HL-60 (cell line): ENCODE measurements at regions not wholly inside any gene's neighbourhood (a gene's known extent, or its start where the extent isn't known, plus 50 kb on each side); places are given as distances from the start of the nearest gene placed in this dataset.

Experiments
- DNase-seq, 2 experiments: peaks; one replicate each; pipeline ENCODE4 v3.0.0-alpha.2; 2010 to 2020; ENCODE audit warnings: low read depth in 1 of 2, low spot score in 1 of 2
- H3K27ac ChIP-seq: fragments of 250-450 bp; sonication (Bioruptor Pico); replicated peaks from 2 replicates; pipeline ENCODE4 v1.5.1; 2020; ENCODE audit warnings: mild to moderate bottlenecking, moderate library complexity
- H3K27me3 ChIP-seq: fragments of 250-450 bp; sonication (Bioruptor Pico); 2 replicates; pipeline ENCODE4 v1.5.1; 2021; ENCODE audit warnings: mild to moderate bottlenecking, moderate library complexity; ENCODE audit not compliant: insufficient read depth, poor library complexity, severe bottlenecking
- H3K4me3 ChIP-seq: replicated peaks from 2 replicates; pipeline ENCODE4 v1.5.1; 2011; ENCODE audit warnings: mild to moderate bottlenecking, control low read depth, low read length; ENCODE audit not compliant: insufficient read depth
- CTCF ChIP-seq: IDR thresholded peaks from one replicate; pipeline ENCODE4 v1.5.1; 2011; ENCODE audit warnings: low read length, control low read depth, inconsistent platforms; ENCODE audit not compliant: insufficient read depth
- GABPA ChIP-seq: IDR thresholded peaks from 2 replicates; pipeline ENCODE4 v1.6.1; 2012; ENCODE audit warnings: low read depth
- POLR2AphosphoS5 ChIP-seq: IDR thresholded peaks from 2 replicates; pipeline ENCODE4 v1.6.1; 2012; ENCODE audit warnings: low read depth
- SPI1 ChIP-seq: IDR thresholded peaks from 2 replicates; pipeline ENCODE4 v1.6.1; 2012; ENCODE audit warnings: low read depth, mild to moderate bottlenecking, borderline replicate concordance
- TF ChIP-seq, protein P1 (sequence below): IDR thresholded peaks from 2 replicates; pipeline ENCODE4 v1.6.1; 2012; ENCODE audit warnings: low read depth; ENCODE audit not compliant: insufficient replicate concordance

DNA sequence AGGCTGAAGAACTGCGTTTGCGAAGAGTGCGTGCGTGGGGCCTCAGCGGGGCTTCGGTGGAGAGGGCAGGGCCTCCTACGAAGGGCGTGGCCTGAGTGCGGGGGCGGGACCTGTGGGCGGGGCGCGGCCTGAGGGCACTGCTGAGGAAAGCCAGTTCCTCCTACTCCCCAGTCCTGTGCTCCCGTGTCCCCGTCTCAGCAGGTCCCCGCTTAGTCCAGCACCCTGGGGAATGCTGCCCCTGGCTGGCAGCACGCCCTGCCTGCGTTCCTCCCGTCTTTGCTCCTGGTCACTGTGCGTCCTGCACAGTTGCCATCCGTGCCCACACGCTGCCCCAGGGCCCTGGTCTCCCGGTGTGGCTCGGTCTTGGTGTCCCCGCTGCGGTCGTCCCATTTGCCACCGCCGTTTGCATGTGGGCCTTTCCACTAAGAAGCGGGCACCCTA, 177.1 kb downstream of the ZNF248 start:
- Histone ChIP-seq H3K27ac (no peak overlapping the region), H3K4me3 (no peak overlapping the region), H3K27me3 (no peaks in the 10 kb centered on the region)
- DNase-seq = no peak
- no peak for TF ChIP-seq SPI1
- no peak for TF ChIP-seq POLR2AphosphoS5
- TF ChIP-seq GABPA = no peak
- no peak for TF ChIP-seq CTCF
- TF ChIP-seq, protein P1, sequence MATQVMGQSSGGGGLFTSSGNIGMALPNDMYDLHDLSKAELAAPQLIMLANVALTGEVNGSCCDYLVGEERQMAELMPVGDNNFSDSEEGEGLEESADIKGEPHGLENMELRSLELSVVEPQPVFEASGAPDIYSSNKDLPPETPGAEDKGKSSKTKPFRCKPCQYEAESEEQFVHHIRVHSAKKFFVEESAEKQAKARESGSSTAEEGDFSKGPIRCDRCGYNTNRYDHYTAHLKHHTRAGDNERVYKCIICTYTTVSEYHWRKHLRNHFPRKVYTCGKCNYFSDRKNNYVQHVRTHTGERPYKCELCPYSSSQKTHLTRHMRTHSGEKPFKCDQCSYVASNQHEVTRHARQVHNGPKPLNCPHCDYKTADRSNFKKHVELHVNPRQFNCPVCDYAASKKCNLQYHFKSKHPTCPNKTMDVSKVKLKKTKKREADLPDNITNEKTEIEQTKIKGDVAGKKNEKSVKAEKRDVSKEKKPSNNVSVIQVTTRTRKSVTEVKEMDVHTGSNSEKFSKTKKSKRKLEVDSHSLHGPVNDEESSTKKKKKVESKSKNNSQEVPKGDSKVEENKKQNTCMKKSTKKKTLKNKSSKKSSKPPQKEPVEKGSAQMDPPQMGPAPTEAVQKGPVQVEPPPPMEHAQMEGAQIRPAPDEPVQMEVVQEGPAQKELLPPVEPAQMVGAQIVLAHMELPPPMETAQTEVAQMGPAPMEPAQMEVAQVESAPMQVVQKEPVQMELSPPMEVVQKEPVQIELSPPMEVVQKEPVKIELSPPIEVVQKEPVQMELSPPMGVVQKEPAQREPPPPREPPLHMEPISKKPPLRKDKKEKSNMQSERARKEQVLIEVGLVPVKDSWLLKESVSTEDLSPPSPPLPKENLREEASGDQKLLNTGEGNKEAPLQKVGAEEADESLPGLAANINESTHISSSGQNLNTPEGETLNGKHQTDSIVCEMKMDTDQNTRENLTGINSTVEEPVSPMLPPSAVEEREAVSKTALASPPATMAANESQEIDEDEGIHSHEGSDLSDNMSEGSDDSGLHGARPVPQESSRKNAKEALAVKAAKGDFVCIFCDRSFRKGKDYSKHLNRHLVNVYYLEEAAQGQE = no peak

GRCh38 chr10:37679465-37679864, 177.9 kb downstream of the ZNF248 start:
- TF ChIP-seq GABPA = no peak
- no peak for TF ChIP-seq POLR2AphosphoS5
- TF ChIP-seq SPI1 = no peak
- TF ChIP-seq, protein P1 = no peak
- TF ChIP-seq CTCF = no peak
- H3K27me3 ChIP-seq = no peaks in the 10 kb centered on the region
- no peak overlapping the region for H3K4me3 ChIP-seq
- no peak for DNase-seq
- no peak overlapping the region for H3K27ac ChIP-seq

DNA sequence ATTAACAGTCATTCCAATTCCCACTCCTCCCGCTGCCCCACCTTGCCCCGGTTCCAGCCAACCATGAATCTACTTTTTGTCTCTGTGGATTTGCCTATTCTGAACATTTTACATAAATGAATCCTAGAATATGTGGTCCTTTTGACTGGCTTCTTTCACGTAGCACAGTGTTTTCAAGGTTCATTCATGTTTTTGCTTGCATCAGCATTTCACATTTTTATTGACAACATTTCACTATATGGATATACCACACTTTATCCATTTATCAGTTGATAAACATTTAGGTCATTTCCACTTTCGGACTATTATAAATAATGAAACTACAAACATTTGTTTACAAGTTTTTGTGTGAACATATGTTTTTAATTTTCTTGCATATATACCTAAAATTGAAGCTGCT, 182.0 kb downstream of the ZNF248 start:
- Histone ChIP-seq H3K27me3 (no peaks in the 10 kb centered on the region), H3K27ac (no peak overlapping the region), H3K4me3 (no peak overlapping the region)
- no peak for TF ChIP-seq POLR2AphosphoS5
- DNase-seq = no peak

GRCh38 chr10:37671802-37672201, 185.6 kb downstream of the ZNF248 start:
- TF ChIP-seq GABPA = no peak
- TF ChIP-seq, protein P1 = no peak
- no peak for TF ChIP-seq CTCF
- no peak for TF ChIP-seq SPI1
- H3K27ac ChIP-seq = no peak overlapping the region
- H3K27me3 ChIP-seq = no peaks in the 10 kb centered on the region
- DNase-seq = no peak
- H3K4me3 ChIP-seq = no peak overlapping the region
